GM20000 (cell line): ENCODE measurements at regions not wholly inside any gene's neighbourhood (a gene's known extent, or its start where the extent isn't known, plus 50 kb on each side); places are given as distances from the start of the nearest gene placed in this dataset.
"Not testable (repeated sequence)": the region's sequence is repeated elsewhere in the genome, so short reads cannot be mapped to it uniquely, and the experiment has no call there.

ENCODE experiments used
- DNase-seq: peaks from one replicate; pipeline ENCODE4 v3.0.0; 2012; ENCODE audit warnings: low spot score
- TF ChIP-seq, protein P1 (sequence below): IDR thresholded peaks from 2 replicates; pipeline ENCODE4 v1.5.1; 2012; ENCODE audit warnings: mild to moderate bottlenecking, control low read depth; ENCODE audit errors: extremely low read depth, missing control alignments

DNA sequence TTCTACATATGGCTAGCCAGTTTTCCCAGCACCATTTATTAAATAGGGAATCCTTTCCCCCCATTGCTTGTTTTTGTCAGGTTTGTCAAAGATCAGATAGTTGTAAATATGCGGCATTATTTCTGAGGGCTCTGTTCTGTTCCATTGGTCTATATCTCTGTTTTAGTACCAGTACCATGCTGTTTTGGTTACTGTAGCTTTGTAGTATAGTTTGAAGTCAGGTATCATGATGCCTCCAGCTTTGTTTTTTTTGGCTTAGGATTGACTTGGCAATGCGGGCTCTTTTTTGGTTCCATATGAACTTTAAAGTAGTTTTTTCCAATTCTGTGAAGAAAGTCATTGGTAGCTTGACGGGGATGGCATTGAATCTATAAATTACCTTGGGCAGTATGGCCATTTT, 60.0 kb upstream of the GPC3 start:
- not testable (repeated sequence) for DNase-seq

DNA sequence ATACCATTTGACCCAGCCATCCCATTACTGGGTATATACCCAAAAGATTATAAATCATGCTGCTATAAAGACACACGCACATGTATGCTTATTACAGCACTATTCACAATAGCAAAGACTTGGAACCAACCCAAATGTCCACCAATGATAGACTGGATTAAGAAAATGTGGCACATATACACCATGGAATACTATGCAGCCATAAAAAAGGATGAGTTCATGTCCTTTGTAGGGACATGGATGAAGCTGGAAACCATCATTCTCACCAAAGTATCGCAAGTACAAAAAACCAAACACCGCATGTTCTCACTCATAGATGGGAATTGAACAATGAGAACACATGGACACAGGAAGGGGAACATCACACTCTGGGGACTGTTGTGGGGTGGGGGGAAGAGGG, 81.7 kb upstream of the GPC3 start:
- DNase-seq = not testable (repeated sequence)

DNA sequence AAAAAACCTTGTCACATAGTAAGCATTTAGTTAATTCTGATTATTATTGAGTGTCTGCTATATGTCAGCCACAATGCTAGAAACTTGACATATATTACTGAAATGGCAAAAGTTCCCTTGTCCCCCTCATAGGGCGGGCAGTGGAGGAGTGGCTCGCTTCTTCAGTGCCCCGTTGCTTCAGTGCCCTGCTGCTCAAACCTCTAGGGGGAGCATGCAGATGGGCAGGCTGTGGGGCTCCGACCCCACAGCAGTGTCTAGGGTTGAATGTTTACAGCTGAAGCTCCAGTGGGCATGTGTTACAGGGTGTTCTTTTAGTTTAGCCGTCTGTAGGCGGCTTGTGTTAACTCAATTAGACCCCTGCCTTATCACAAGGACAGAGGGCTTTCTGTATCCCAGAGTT, 86.5 kb upstream of the GPC3 start:
- not testable (repeated sequence) for DNase-seq

DNA sequence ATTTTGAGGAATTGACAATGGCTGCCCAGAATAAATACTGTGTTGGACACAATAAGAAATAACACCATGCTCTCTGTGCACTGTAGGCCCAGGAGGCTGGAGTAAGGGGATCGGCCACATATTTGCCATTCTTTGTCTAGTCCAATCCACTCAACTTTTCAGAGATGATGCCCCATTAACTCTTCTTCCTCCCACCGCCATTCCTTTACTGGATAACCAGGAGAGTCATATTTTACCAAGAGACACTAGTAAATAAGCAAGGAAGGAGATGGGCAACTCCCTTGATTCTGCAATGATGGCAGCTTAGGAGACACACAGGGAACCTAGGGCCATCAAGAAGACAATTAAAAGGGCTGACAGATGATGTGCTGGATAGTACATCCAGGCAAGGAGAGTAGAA, 87.9 kb upstream of the GPC3 start:
- TF ChIP-seq, protein P1, sequence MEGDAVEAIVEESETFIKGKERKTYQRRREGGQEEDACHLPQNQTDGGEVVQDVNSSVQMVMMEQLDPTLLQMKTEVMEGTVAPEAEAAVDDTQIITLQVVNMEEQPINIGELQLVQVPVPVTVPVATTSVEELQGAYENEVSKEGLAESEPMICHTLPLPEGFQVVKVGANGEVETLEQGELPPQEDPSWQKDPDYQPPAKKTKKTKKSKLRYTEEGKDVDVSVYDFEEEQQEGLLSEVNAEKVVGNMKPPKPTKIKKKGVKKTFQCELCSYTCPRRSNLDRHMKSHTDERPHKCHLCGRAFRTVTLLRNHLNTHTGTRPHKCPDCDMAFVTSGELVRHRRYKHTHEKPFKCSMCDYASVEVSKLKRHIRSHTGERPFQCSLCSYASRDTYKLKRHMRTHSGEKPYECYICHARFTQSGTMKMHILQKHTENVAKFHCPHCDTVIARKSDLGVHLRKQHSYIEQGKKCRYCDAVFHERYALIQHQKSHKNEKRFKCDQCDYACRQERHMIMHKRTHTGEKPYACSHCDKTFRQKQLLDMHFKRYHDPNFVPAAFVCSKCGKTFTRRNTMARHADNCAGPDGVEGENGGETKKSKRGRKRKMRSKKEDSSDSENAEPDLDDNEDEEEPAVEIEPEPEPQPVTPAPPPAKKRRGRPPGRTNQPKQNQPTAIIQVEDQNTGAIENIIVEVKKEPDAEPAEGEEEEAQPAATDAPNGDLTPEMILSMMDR = no peak
- no peak for DNase-seq

DNA sequence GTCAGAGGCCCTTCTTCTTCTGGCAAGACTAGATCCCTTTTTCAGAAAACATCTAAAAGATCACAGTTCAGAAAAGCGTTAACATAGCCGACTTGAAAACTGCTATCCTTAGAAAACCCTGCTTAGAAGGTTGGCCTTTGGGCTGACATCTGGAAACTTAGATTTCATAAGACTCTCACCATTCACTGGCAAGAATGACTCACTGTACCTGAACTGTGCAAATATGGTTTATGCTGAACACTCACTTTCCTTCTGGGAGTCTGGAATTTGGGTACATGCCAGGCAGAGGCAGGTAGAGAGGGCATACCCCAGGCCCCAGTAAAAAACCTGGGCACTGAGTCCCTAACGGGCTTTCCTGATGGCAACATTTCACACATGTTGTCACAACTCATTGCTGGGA, 88.8 kb upstream of the GPC3 start:
- no peak for DNase-seq
- TF ChIP-seq, protein P1 = no peak

DNA sequence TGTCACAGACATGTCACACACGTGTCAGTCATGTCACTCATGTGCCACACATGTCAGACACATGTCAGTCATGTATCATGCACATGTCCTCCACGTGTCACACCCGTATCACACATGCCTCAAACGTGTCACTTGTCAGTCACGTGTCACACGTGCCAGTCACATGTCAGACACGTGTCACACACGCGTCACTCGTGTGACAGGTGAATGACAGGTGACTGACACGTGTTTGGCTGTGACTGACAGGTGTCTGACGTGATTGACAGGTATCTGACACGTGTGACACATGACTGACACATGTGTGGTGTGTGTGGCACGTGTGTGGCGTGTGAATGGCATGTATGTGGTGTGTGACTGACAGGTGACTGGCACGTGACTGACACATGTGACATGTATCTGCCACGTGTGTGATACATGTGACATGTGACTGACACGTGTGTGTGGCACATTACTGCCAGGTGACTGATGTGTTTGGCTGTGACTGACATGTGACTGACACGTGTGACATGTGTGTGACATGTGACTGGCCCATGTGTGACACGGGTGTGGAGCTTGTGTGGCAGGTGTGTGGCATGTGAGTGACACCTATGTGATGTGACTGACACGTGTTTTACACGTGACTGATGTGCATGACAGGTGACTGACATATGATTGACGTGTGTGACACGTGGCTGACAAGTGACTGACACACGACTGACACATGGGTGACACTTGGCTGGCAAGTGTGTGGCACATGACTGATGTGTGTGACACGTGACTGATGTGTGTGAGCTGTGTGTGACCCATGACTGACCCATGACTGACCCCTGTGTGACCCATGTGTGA, 90.7 kb upstream of the GPC3 start:
- TF ChIP-seq, protein P1 = no peak
- DNase-seq = no peak

DNA sequence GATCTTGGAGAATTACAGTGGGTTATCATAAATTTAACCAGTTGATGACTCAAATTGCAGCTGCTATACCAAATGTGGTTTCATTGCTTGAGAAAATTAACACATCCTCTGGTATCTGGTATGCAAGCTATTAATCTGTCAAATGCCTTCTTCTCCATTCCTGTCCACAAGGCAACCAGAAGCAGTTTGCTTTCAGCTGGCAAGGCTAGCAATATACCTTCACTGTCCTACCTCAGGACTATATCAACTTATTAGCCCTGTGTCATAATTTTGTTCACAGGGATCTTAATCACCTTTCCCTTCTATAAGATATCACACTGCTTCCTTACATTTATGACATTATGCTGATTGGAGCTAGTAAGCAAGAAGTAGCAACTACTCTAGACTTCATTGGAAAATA, 110.0 kb upstream of the GPC3 start:
- no peak for DNase-seq
- TF ChIP-seq, protein P1 = no peak

DNA sequence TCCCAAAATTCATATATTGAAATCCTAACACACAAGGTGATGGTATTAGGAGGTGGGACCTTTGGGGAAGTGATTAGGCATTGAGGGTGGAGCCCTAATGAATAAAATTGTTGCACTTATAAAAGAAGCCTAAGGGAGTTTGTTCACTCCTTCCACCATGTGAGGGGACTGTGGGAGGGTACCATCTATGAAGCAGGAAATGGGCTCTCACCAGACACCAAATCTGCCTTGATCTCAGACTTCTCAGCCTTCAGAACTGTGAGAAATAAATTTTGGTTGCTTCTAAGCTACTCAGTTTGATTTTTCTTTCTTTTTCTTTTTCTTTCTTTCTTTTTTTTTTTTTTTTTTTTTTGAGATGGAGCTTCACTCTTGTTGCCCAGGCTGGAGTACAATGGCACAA, 116.2 kb upstream of the GPC3 start:
- TF ChIP-seq, protein P1 = no peak
- no peak for DNase-seq

DNA sequence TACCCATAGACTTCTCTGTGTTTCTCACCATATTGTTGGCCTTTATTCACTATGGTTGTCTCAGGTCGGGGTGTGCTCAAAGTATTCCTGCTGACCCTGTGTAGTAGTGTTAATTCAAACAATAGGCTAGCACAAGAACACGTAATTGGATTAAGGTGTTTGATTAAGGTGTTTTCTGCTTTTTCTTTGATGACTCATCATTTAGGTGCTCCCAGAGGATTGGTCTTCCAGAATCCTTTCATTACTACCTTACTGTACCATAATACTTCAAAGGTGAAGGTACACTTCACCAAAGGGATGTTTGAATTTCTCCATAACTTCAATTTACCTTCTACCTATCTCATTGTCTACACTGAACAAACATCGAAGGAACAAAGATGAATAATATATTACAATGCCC, 121.7 kb upstream of the CCDC160 start:
- DNase-seq = no peak
- TF ChIP-seq, protein P1 = no peak
